Stomach (tissue), 8 donors: ENCODE measurements at regions not wholly inside any gene's neighbourhood (a gene's known extent, or its start where the extent isn't known, plus 50 kb on each side); places are given as distances from the start of the nearest gene placed in this dataset.

Experiments
- DNase-seq, 2 donors: peaks; one replicate each; pipeline versions ENCODE4 v3.0.0 to v3.0.0-alpha.2; 2013 to 2019
- H3K27ac ChIP-seq, 5 donors: fragments of 200-600 bp in 4 of 5; sonication (generic) in 4 of 5; one replicate each; pipeline ENCODE4 v1.5.1; 2013 to 2019; ENCODE audit warnings: mild to moderate bottlenecking in 1 of 5, moderate library complexity in 1 of 5
- H3K27me3 ChIP-seq, 3 donors: fragments of 200-600 bp; sonication (generic); one replicate each; pipeline ENCODE4 v1.5.1; 2017 to 2019; ENCODE audit warnings: mixed run types in 1 of 3
- H3K36me3 ChIP-seq, 4 donors: fragments of 200-600 bp; sonication (generic); 1 replicate in 3 of 4; 2 replicates in 1 of 4; pipeline ENCODE4 v1.5.1; 2016 to 2019
- H3K4me1 ChIP-seq, 4 donors: fragments of 200-600 bp; sonication (generic); one replicate each; pipeline ENCODE4 v1.5.1; 2016 to 2019
- H3K4me3 ChIP-seq, 4 donors: fragments of 200-600 bp; sonication (generic) in 3 of 4; one replicate each; pipeline ENCODE4 v1.5.1; 2016 to 2019; ENCODE audit warnings: mild to moderate bottlenecking in 1 of 4
- H3K9me3 ChIP-seq, 4 donors: fragments of 200-600 bp; sonication (generic); one replicate each; pipeline ENCODE4 v1.5.1; 2016 to 2019
- EP300 ChIP-seq: sonication (generic); formaldehyde crosslinking; IDR thresholded peaks from one replicate; pipeline ENCODE4 v1.6.1; 2017; ENCODE audit warnings: antibody characterized with exemption
- POLR2A ChIP-seq, 4 donors: fragments of 450-650 bp; IDR thresholded peaks; one replicate each; pipeline ENCODE4 v1.6.1; 2016; ENCODE audit warnings: antibody characterized with exemption in 4 of 4, control low read depth in 2 of 4, mild to moderate bottlenecking in 1 of 4, moderate library complexity in 1 of 4
- POLR2AphosphoS5 ChIP-seq, 3 donors: sonication (generic); formaldehyde crosslinking; IDR thresholded peaks; one replicate each; pipeline ENCODE4 v1.6.1; 2016; ENCODE audit warnings: antibody characterized with exemption in 3 of 3
- WGBS, 5 donors: extraction: QIAGEN DNeasy Blood & Tissue Kit in 3 of 5; methylation state at CpG; one replicate each; pipeline versions ENCODE4 v1.1.5 to v1.1.7; 2013 to 2018; 5-methylcytosine and 5-hydroxymethylcytosine counted together
- intact Hi-C: fragments of 100-400 bp; cut with DNase I; formaldehyde crosslinking; loops from one replicate; pipeline ENCODE4 v1.15.1; 2023; ENCODE audit warnings: low total_unique reads
- TF ChIP-seq, protein P1 (sequence below), 7 experiments: fragments of 450-650 bp in 4 of 7; fragments of 200-600 bp in 3 of 7; sonication (generic) in 3 of 7; IDR thresholded peaks; one replicate each; pipeline ENCODE4 v1.5.1; 2016 to 2019; ENCODE audit warnings: antibody characterized with exemption in 7 of 7, control low read depth in 2 of 7, mild to moderate bottlenecking in 1 of 7
- donor health status: healthy with polysubstance abuse.
- donor health status: Bipolar disorder and iron deficiency.
- donor health status: healthy.

DNA sequence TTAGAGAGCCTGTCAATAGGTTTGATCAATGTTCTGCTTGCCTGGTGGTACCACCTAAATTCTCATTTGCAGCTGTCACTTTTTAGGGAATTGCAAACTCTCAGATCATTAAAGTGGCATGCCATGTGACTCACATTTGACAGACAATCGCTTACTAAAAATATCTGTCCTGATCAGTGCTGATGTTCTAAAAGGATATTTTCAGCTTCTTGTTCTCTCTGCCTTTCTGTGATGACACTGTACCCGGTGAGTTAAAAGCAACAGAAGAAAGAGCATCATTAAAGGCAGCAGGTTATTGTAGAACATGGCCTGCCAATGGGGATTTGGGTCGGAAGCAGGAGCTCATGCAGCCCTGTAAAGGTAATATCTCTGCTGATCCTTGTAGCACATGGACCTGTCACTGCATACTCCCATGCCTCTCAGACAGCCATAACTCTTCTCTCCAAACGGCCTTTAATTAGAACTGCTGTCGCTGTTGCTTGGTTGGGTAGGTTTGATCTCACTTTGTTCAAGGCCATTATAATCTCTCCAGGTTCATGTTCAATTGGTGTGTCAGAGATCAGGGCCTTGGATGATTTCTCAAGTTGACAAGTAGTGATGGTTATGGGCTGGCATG is 441.3 kb upstream of the DEPDC1 start:
- Histone ChIP-seq H3K27me3 (no peaks in the 10 kb centered on the region), H3K9me3 (no peaks in the 10 kb centered on the region), H3K27ac (no peak overlapping the region), H3K4me1 (no peaks in the 10 kb centered on the region), H3K4me3 (no peak overlapping the region), H3K36me3 (no peaks in the 10 kb centered on the region)
- DNase-seq = no peak
- intact Hi-C loops = no loop called here
- TF ChIP-seq POLR2AphosphoS5 (IDR thresholded peaks at IDR 0.05) (no peak), EP300 (no peak), POLR2A (IDR thresholded peaks at IDR 0.05) (no peak)
- TF ChIP-seq, protein P1, sequence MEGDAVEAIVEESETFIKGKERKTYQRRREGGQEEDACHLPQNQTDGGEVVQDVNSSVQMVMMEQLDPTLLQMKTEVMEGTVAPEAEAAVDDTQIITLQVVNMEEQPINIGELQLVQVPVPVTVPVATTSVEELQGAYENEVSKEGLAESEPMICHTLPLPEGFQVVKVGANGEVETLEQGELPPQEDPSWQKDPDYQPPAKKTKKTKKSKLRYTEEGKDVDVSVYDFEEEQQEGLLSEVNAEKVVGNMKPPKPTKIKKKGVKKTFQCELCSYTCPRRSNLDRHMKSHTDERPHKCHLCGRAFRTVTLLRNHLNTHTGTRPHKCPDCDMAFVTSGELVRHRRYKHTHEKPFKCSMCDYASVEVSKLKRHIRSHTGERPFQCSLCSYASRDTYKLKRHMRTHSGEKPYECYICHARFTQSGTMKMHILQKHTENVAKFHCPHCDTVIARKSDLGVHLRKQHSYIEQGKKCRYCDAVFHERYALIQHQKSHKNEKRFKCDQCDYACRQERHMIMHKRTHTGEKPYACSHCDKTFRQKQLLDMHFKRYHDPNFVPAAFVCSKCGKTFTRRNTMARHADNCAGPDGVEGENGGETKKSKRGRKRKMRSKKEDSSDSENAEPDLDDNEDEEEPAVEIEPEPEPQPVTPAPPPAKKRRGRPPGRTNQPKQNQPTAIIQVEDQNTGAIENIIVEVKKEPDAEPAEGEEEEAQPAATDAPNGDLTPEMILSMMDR (IDR thresholded peaks at IDR 0.05) = no peak
- WGBS, 5 donors = 83 to 89% (median 84%) methylated on average over 5 of the region's 5 CpGs

DNA sequence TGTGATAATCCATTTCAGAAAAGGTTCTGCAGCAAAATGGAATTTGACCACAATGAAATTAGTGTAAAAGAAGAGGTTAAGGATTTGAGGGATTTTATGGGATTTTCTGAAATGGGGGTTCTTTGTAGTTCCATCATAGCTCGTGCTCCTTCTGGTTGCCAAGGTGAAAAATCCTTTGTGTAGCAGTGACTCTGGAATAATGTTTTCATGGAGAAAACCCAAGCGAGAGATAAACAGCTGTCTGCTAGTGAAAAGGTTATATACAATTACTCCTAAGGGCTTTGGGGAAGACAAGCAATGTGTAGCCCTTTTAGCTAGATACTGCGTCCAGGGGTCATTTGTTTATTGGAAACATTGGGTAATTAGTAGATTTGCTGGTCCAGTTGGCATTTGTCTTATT is 453.2 kb upstream of the DEPDC1 start:
- TF ChIP-seq, protein P1 (IDR thresholded peaks at IDR 0.05) = no peak
- TF ChIP-seq POLR2AphosphoS5 (IDR thresholded peaks at IDR 0.05) = no peak
- TF ChIP-seq POLR2A (IDR thresholded peaks at IDR 0.05) = no peak
- TF ChIP-seq EP300 = no peak
- Histone ChIP-seq H3K36me3 (no peaks in the 10 kb centered on the region), H3K27me3 (no peaks in the 10 kb centered on the region), H3K9me3 (no peaks in the 10 kb centered on the region), H3K4me1 (no peaks in the 10 kb centered on the region), H3K4me3 (no peak overlapping the region), H3K27ac (no peak overlapping the region)
- intact Hi-C loops = no loop called here
- DNase-seq = no peak
- 52 to 75% (median 60%) methylated on average over 3 of the region's 3 CpGs for WGBS, 5 donors

- no peaks in the 10 kb centered on the region for H3K27me3 ChIP-seq
- intact Hi-C loops = no loop called here
- no peak for DNase-seq
- H3K27ac ChIP-seq = no peak overlapping the region
- H3K9me3 ChIP-seq = no peaks in the 10 kb centered on the region
- TF ChIP-seq, protein P1 (IDR thresholded peaks at IDR 0.05) = no peak
- TF ChIP-seq EP300 (no peak), POLR2A (IDR thresholded peaks at IDR 0.05) (no peak), POLR2AphosphoS5 (IDR thresholded peaks at IDR 0.05) (no peak)
- H3K4me3 ChIP-seq = no peak overlapping the region
- WGBS, 5 donors = 33 to 68% (median 49%) methylated on average over 1 of the region's 1 CpG
- H3K36me3 ChIP-seq = no peaks in the 10 kb centered on the region
- H3K4me1 ChIP-seq = peaks cover 0 to 4% (median 0%) of the 10 kb centered on the region in 4 donors
Observed at GRCh38 chr1:68953311-68953710, 456.4 kb upstream of the DEPDC1 start.

DNA sequence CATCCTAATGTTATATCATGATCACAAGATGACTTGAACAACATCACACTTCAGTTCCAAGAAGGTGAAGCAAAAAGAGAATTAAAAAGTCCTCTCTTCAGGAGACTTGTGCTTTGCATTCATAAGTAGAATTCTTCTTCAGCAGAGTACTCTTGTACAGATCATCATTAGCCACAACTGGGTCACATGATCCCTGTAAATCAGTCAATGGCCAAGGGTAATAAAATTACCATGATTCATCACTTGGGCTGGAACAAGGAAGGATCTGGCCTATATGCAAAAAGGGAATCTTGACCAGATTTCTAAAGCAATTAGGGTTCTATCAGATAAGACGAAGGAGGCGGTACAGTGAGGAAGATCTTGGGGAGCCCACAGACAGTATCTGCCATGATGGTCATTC is 458.0 kb upstream of the DEPDC1 start:
- intact Hi-C loops = no loop called here
- WGBS, 5 donors = 93 to 98% (median 96%) methylated on average over 2 of the region's 2 CpGs
- TF ChIP-seq POLR2A (IDR thresholded peaks at IDR 0.05) = no peak
- no peak for TF ChIP-seq EP300
- TF ChIP-seq, protein P1 (IDR thresholded peaks at IDR 0.05) = no peak
- no peak for TF ChIP-seq POLR2AphosphoS5 (IDR thresholded peaks at IDR 0.05)
- Histone ChIP-seq H3K9me3 (no peaks in the 10 kb centered on the region), H3K4me3 (no peak overlapping the region), H3K36me3 (no peaks in the 10 kb centered on the region), H3K4me1 (peaks cover 0 to 4% (median 0%) of the 10 kb centered on the region in 4 donors), H3K27me3 (no peaks in the 10 kb centered on the region), H3K27ac (no peak overlapping the region)
- DNase-seq = no peak
